ENCODE measurements at regions not wholly inside any gene's neighbourhood (a gene's known extent, or its start where the extent isn't known, plus 50 kb on each side); places are given as distances from the start of the nearest gene placed in this dataset.

GRCh38 chr6:169328112-169328801, 74.6 kb upstream of the THBS2 start:
- no peak for DNase-seq
- no peak for TF ChIP-seq CTCF (IDR thresholded peaks at IDR 0.05)
- no peaks in the 10 kb centered on the region for H3K4me1 Mint-ChIP-seq
- H3K27ac Mint-ChIP-seq = peak overlapping the region; percentile 32
- no peak overlapping the region for H3K4me3 Mint-ChIP-seq
- H3K36me3 Mint-ChIP-seq (ENCODE audit: low read depth) = no peaks in the 10 kb centered on the region
- H3K27me3 Mint-ChIP-seq (ENCODE audit: low read depth, poor library complexity) = peaks cover 3% of the 10 kb centered on the region
- H3K9me3 Mint-ChIP-seq = no peaks in the 10 kb centered on the region

GRCh38 chr6:169326067-169326799, 72.6 kb upstream of the THBS2 start:
- peaks cover 3% of the 10 kb centered on the region for H3K27me3 Mint-ChIP-seq (ENCODE audit: low read depth, poor library complexity)
- no peak overlapping the region for H3K27ac Mint-ChIP-seq
- H3K9me3 Mint-ChIP-seq = no peaks in the 10 kb centered on the region
- DNase-seq = no peak
- H3K4me3 Mint-ChIP-seq = no peak overlapping the region
- no peaks in the 10 kb centered on the region for H3K36me3 Mint-ChIP-seq (ENCODE audit: low read depth)
- H3K4me1 Mint-ChIP-seq = no peaks in the 10 kb centered on the region
- no peak for TF ChIP-seq CTCF (IDR thresholded peaks at IDR 0.05)

GRCh38 chr6:169324656-169325459, 71.2 kb upstream of the THBS2 start:
- Mint-ChIP-seq H3K36me3 (ENCODE audit: low read depth) (no peaks in the 10 kb centered on the region), H3K9me3 (no peaks in the 10 kb centered on the region), H3K27ac (no peak overlapping the region), H3K27me3 (ENCODE audit: low read depth, poor library complexity) (peaks cover 3% of the 10 kb centered on the region), H3K4me1 (no peaks in the 10 kb centered on the region), H3K4me3 (no peak overlapping the region)
- TF ChIP-seq CTCF (IDR thresholded peaks at IDR 0.05) = no peak
- DNase-seq = no peak

- peaks cover 3% of the 10 kb centered on the region for H3K27me3 Mint-ChIP-seq (ENCODE audit: low read depth, poor library complexity)
- no peak for DNase-seq
- H3K4me1 Mint-ChIP-seq = no peaks in the 10 kb centered on the region
- H3K27ac Mint-ChIP-seq = no peak overlapping the region
- no peak for TF ChIP-seq CTCF (IDR thresholded peaks at IDR 0.05)
- no peak overlapping the region for H3K4me3 Mint-ChIP-seq
- H3K36me3 Mint-ChIP-seq (ENCODE audit: low read depth) = no peaks in the 10 kb centered on the region
- H3K9me3 Mint-ChIP-seq = no peaks in the 10 kb centered on the region
Measured at GRCh38 chr6:169324086-169324485, 70.4 kb upstream of the THBS2 start.

DNA sequence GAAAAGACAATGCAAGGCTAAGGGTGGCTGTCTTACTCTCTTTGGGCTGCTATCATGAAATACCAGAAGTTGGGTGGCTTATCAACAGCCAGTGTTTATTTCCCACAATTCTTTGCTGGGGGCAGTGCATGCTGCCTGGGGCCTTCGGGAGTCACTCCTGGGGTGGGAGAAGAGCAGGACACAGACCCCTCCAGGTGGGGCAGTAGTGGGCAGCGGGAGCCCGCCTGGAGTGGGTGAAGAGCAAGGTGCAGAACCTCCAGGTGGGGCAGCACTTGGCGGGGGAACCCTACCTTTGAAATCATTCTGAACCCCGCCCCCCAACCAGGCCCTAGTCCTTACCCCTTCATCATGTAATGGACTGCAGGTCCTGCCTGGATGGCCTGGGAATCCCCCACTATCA, 69.6 kb upstream of the THBS2 start:
- TF ChIP-seq CTCF (IDR thresholded peaks at IDR 0.05) = no peak
- no peaks in the 10 kb centered on the region for H3K4me1 Mint-ChIP-seq
- no peaks in the 10 kb centered on the region for H3K9me3 Mint-ChIP-seq
- H3K27me3 Mint-ChIP-seq (ENCODE audit: low read depth, poor library complexity) = peaks cover 3% of the 10 kb centered on the region
- H3K4me3 Mint-ChIP-seq = no peak overlapping the region
- no peak for DNase-seq
- no peaks in the 10 kb centered on the region for H3K36me3 Mint-ChIP-seq (ENCODE audit: low read depth)
- H3K27ac Mint-ChIP-seq = no peak overlapping the region
